Left cardiac atrium (tissue), 4 donors: ENCODE measurements at regions not wholly inside any gene's neighbourhood (a gene's known extent, or its start where the extent isn't known, plus 50 kb on each side); places are given as distances from the start of the nearest gene placed in this dataset.

Experiments
- ATAC-seq, 2 donors: fragments of 200-7000 bp; cut with Tn5 transposase; one replicate each; pipeline ENCODE4 v1.9.1; 2020; ENCODE audit warnings: mild to moderate bottlenecking in 2 of 2, moderate library complexity in 2 of 2
- DNase-seq: peaks from one replicate; pipeline ENCODE4 v3.0.0-alpha.2; 2020
- intact Hi-C, 2 donors: fragments of 100-400 bp; cut with DNase I; formaldehyde crosslinking; loops; one replicate each; pipeline versions ENCODE4 v1.14.1 to v1.15.1; 2022 to 2023
- donor health status: DM: no; HTN: yes; CAD: no.
- donor health status: DM: no; HTN: yes; CAD: no; lungs with severe emphysema.
- donor health status: DM: yes; HTN: yes; CAD: no.
- donor health status: Dilated cardiomyopathy.

DNA sequence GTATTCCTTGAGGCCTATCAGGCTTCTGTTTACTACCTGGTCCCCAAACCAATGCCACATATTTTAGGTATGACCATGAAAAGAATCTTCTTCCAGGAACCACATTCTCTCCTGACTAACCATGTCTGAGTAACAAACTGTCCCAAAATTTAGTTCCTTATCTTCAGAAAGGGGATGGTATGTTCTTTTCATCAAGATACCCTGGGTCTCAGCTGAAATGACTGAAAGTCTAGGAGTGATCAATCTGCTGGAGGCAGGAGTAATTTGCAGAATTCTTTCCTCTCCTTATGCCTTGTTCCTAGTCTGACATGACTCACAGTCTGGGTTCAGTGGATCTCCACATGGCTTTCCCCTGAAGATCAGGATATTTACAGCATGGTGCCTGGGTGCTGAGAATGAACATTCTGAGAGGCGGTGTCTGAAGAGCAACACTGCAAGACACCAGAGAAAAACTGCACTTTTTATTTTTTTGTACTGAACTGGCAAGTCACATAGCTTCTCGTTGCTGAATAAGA lies 665.5 kb downstream of the TLL1 start:
- ATAC-seq, result no peak
- intact Hi-C loops, result no loop called here
- no peak for DNase-seq

DNA sequence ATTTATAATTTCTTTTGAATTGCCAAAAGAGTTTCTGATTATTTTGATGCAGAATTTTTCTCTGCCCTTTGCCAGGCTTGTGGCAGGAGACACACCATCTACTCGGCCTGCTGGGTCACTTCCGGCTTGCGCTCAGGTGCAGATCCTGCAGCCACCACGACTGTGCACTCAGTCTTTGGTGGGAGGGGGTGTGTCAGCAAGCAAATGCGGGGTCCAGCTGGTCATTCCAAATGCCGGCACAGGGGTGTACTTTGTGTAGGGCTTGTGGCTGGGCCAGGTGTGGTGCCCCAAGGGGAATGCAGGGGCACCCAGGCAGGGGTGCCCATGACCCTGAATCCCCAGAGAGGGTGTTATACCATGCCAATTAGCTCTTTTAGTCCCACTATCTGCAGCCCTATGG lies 673.0 kb downstream of the TLL1 start:
- intact Hi-C loops, result no loop called here
- DNase-seq (no peak), ATAC-seq (no peak)

DNA sequence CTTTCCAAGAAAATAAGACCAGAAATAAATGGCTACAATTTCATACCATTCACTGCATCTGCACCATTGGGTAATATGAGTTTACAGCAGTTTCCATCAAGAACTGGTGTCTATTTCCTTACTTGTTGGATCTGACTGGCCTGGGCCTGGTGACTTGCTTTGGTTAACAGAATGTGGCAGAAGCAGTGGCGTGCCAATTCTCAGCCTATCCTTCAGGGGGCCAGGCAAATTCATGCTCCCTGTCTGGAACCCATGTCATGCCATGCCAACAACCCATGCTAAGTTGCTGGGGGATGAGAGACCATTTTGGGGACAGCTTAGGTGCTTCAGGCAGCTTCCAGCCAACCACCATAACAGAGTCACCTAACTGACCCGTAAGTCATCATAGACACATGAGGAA lies 656.7 kb downstream of the SPOCK3 start:
- intact Hi-C loops, result no loop called here
- no peak for DNase-seq
- no peak for ATAC-seq

DNA sequence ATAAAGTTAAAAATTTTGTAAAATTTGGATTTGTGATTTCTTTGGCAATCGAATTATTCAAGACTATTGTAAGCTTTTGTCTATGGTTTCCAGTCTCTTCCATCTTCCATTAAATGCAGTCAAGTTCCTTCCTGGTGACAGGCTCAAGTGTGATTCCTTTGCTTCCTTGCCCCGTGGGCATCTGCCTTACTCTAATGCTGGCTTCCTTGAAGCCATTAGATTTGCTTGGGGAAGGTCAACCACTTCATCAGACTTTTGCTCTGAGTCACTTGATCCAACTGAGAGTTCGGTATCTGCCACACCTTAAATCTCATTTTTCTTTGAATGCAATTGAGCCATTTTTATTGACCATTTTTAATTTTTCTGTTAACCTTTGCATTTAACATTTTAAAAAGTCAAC lies 648.8 kb downstream of the SPOCK3 start:
- no peak for ATAC-seq
- intact Hi-C loops, result no loop called here
- no peak for DNase-seq

DNA sequence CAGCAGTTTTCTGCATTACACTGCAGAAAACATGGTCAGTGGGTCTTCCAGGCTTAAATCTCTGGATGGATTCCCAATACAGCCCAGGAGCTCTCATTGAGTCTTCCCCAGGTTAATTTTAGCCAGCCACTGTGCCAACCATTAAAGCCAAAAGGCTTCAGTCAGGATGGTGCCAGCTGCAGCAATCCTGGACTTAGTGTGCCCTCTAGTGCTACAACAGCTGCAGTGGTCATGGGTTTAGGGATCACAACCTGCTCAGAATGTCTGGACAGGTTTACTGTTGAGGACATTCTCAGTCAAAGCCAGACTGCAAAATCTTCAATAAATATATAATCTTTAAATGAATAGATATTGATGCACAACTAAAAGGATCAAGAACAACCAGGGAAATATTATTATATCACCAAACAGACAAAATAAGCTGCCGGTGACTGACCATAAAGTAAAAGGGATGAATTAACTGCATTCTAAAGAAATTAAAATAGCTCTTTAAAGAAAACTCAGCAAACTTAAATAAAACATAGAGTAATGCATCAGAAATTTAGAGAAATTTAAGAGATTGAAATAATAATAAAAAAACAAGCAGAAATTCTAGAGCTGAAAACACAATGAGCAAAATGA lies 639.9 kb downstream of the SPOCK3 start:
- DNase-seq (no peak), ATAC-seq (peak; percentile 62 to 67)
- intact Hi-C loops, result no loop called here

DNA sequence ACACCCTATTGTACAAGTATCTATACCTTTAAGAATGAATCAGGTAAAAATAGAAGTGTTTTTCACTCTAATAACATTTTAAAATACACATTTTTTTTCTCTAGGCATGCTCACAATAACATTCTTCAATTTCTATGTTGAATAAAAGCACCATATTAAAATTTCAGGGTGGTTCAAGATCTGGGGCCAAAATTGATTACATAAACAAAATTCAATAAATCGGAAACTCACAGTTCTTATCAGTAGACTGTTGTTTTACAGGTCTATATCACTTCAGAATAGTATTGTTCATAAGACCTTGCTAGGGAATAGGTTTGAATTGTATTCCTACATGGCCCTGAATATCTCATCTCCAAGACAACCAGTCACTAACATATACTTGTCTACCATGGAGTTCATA lies 634.0 kb downstream of the SPOCK3 start:
- DNase-seq (no peak), ATAC-seq (no peak)
- intact Hi-C loops, result no loop called here

DNA sequence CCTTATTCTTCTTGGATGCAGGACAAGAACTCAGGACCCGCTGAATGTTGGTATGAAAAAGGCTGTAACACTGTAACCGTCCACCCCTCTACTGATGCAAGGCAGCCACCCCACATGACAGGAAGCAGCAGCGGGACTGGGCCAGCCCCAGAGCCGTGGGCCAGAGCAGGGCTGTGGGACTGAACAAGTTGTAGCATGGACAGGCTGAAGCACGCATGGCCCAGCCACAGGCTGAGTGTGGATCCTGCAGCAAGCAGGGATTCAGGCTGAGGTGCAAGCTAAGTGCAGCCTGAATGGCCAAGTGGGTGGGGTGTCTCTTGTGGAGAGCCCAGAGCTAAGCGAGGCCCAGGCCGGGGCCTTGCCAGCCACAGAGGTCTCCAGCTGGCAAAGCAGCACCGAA lies 632.2 kb downstream of the SPOCK3 start:
- ATAC-seq (no peak), DNase-seq (no peak)
- intact Hi-C loops, result no loop called here

DNA sequence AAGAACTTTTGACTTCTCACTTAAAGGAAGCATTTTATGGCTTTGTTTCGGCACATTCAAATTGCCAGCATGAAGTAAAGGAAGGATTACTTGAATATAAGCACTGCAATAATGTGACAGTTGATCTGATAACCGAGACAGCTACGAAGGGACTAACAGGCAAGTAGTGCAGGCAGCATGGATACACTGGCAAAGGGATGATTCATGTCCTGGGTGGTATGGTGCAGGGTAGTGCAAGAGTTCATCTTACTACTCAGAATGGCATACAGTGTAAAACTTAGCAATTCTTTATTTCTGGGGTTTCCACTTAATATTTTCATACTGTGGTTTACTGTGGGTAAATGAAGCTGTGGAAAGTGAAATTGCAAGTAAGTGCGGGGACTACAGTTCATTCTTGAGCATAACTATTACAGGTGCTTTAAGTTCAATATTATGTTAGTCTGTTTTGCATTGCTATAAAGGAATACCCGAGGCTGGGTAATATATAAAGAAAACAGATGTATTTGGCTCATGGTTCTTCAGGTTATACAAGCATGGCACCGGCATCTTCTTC lies 611.8 kb downstream of the SPOCK3 start:
- intact Hi-C loops, result no loop called here
- no peak for DNase-seq
- ATAC-seq, result no peak

DNA sequence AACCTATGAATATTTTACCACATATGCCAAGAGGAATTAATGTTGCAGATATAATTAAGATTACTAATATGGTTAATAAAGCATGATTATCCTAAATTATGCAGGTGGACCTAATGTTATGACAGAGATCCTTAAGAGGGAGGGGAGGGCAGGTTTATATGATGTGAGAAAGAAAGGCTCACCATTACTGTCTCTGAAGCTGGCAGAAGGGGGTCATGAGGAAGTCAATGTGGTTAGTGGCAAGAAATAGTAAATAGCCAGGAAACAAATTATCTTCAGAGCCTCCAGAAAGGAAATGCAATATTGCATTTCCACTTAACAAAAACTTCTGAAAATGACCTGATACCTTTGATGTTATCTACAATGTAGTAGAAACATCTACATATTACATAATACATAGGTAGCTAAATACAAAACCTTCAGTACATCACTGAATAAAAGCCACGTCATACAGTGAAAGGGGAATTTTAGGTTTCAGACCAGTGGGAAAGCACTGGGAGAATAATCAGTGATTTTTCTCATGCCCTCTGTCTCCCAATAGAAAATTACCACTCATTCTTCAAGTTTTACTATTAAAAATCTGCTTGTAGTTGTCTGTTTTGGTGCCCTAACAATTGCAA lies 609.2 kb downstream of the SPOCK3 start:
- DNase-seq (no peak), ATAC-seq (no peak)
- intact Hi-C loops, result no loop called here

DNA sequence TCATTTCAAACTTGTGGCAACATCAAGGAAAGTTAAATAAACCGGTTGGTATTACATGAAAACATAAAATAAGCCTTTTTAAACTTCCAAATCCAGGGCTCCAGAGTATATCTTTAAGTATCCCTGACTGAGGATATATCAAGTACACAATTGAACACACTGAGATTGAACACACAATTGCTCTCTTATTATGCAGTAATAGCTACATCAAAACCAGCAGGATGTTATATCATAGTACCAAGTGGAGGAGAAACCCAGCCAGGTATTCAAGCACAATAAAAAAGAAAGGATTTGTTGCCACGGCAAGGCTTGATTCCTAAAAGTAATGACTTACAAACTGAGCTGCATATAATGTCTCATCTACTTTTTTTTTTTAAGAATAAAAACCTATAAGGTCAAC lies 605.8 kb downstream of the SPOCK3 start:
- intact Hi-C loops, result no loop called here
- no peak for ATAC-seq
- DNase-seq, result no peak

DNA sequence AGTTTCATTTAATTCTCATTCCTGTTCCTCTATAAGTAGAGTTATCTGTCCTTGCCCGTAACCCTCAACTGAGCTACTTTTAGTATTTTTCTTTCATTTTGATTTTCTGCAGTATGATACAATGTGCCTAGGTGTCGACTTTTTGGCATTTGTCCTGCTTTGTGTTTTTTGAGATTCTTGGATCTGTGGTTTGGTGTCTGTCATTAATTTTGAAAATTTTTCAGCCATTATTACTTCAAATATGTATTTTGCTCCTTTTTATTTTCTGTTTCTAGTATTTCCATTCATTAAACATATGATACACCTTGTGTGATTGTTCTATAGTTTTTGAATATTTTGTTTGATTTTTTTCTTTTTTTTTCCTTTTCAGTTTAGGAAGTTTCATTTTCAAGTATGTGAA lies 598.9 kb downstream of the SPOCK3 start:
- ATAC-seq (no peak), DNase-seq (no peak)
- intact Hi-C loops, result no loop called here

DNA sequence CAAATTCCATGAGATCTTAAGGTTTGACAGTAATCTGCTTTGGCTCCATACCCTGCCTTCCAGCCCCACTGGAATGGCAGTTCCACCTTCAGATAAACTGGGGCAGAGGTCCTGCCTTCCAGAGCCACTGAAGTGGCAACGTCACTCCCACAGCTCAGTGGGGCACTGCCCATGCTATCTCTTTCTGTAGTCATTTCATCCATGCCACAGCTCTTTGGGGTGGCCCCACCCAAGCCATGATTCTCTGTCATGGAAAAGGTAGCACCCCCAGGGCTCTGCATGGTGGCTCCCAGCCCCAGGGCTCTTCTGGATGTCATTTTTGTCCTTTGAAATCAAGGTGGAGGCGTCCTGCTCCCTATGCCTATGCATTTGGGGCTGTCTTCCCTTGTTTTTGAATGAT lies 596.5 kb downstream of the SPOCK3 start:
- ATAC-seq (no peak), DNase-seq (no peak)

DNA sequence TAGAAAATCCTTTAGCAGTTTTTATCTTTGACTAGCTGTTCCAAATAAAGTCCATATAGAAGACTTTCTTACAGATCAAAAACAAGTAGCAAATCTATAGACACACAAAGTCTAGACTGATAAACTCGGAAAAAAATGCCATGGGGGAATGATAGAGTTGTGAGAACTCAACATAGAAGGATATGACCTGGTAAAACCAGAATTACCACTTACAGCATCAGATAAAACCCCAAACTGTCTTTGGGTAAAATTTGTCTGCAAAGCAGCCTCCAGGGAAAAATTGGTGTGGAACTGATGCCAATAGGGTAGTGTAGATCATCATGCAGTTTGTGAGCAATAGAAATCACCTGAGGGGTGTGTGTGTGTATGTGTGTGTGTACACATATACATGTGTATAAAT lies 579.1 kb downstream of the SPOCK3 start:
- intact Hi-C loops, result no loop called here
- ATAC-seq (no peak), DNase-seq (no peak)

More for the DNA sequence above, 596.5 kb downstream of the SPOCK3 start:
- intact Hi-C loops, result no loop called here

DNA sequence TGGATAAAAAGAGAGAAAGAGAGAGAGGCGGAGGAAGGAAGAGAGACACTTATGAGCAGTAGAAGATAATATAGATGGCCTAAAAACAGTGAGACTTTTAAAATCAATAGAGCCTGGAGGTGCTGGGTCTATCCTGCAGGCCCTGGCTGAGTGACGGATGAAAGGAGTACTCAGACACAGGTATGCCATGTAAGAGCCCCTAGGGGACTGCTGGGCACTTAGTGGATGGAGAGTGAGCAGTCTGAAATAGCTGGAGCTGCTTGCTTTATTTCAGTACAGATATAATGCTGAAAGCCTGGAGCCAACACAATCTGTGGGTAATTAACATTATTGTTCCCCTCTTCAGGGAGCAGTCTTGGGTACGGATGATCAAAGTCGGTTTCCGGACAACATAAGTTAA lies 578.6 kb downstream of the SPOCK3 start:
- DNase-seq, result no peak
- ATAC-seq, result no peak
- intact Hi-C loops, result no loop called here

DNA sequence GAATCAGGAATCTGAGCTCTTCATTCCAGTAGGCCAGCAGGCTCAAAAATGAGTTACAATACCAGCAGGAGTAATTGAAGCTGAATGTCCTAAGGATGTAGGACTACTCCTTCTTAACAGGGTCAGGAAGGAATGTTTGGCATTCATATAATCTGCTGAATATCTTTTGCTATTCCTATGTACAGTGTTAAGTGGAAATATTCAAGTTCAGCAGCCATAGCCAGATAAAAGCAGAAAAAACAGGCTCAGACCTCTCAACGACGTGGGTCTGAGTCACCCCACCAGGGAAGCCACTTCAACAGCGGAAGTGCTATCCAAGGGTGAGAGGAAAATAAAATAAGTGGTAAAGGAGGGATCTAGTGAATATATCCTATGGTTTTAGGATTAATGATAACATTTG lies 577.0 kb downstream of the SPOCK3 start:
- DNase-seq, result no peak
- intact Hi-C loops, result no loop called here
- ATAC-seq, result no peak

DNA sequence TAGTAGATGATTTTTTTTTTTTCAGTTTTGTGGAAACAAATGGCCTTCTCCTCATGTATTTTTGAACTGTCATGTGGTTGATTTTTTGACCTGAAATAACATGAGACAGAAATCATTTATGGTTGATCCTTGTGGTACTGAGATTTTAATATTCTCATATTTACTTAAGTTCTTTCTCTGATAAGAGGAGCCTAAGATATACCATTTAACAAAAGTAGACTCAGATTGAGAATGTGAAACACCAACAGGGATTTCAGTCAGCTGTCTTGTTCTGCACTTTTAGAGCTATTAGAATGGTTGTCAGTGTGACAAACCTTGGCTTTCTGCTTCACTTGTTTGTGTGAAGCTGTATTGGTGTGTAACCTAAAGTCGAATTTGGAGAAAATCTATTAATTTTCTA lies 575.7 kb downstream of the SPOCK3 start:
- DNase-seq (no peak), ATAC-seq (no peak)
- intact Hi-C loops, result no loop called here

DNA sequence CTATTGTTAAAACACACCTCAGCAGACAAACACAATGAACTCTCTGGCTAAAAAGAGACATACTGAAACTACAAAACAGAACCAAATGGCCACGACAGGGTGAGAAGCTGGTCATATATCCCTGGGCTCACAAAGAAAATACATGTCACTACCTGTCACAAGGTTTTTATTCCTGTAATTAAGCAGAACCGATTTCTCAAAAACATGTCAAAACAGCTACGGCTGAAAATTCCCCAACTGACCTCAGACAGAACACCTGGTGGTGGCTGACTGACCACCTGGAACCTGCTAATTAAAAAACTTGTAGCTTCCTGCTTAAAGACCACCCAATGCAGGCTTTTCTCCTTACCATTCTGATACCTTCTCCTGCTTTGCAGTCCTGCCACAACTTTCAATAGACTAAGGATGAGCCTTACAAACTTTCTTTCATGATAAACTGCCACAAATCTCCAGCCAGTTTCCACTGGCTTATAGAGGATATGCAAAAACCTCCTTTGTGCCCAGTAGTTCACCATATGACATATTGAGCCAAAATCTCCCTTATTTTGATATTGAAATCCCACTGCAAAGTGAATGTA lies 571.9 kb downstream of the SPOCK3 start:
- DNase-seq (no peak), ATAC-seq (no peak)
- intact Hi-C loops, result no loop called here

DNA sequence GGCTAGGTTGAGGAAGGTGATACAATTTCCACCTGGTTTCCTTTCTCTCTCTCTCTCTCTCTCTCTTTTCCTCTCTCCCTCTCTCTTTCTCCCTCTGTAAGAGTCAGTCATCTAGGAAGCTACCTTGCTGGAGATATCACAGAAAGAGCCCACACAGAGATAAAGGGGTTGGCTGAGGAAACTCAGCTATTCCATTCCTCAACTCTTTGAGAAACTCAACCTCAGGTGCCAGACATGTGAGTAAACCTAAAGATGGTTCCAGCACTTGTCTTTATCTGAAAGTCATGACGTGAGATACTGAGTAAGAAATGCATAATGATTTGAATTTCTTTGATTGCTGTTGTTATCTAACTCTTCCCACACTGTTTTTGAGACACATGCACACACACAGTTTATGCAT lies 564.0 kb downstream of the SPOCK3 start:
- no peak for DNase-seq
- intact Hi-C loops, result no loop called here
- peak in 1 of 2 donors; percentile 32 for ATAC-seq

DNA sequence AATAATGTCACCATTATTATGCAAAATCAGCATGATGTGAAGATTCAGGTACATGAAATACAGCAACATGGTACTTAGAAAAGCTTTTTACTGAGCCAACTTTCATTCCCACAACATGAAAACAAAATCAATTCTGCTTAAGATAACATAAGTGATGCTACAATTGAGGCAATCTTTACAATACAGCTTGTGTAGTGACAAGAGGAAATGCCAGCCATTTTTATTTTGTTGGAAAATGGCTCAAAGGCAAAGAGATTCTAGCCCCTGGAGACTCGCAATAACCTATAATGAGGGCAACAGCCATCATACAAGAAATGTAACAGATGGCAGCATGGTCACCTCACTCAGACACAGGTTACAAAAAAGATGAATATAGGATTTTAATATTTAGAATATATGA lies 560.4 kb downstream of the SPOCK3 start:
- intact Hi-C loops, result no loop called here
- no peak for DNase-seq
- no peak for ATAC-seq

DNA sequence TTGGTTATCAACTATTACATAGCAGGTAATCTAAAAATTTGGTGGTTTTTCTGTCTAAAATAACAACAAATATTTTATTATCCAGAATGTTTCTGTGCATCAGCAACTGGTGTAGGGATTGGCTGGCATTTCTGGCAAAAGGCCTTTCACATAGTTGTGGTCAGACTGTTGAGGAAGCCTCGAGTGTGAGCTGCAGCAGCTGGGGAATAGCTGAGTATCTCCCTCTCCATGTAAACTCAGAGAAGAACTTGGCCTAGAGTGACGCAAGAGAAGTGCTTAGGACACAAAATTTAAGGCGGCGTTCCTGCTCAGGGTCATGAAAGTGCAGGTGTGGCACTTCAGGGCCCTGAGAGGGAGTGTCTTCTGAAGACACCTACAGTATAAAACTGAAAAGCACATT lies 558.9 kb downstream of the SPOCK3 start:
- DNase-seq (no peak), ATAC-seq (no peak)
- intact Hi-C loops, result no loop called here

DNA sequence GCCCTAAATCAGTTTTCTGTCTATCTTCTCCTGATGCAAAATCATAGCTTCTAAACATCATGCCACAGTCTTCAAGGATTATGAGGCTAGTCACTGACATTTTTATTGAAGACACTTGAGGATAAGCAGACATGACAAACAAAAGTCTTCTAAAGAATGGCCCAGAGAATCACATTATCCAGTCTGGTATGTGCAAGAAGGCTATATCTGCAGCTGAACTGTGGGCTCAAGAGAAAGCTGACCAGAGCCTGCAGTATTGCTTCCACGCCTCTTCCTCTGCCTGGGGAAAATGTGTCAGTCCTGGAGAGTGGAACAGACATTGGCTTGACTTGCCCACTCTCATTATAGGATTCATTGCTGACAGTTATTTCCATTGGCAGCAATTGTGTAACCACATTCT lies 553.5 kb downstream of the SPOCK3 start:
- intact Hi-C loops, result no loop called here
- ATAC-seq (no peak), DNase-seq (no peak)
